ENCODE measurements at regions not wholly inside any gene's neighbourhood (a gene's known extent, or its start where the extent isn't known, plus 50 kb on each side); places are given as distances from the start of the nearest gene placed in this dataset.

GRCh38 chr3:34254285-34254684 lies 455.9 kb downstream of the PDCD6IP start:
- TF ChIP-seq CTCF (optimal IDR thresholded peaks at IDR 0.05 in 1 of 3, IDR thresholded peaks at IDR 0.05 in 1 of 3, conservative IDR thresholded peaks at IDR 0.05 in 1 of 3; ENCODE audit: extremely low read depth in 1 of 3, insufficient read depth in 2 of 3, low read length in 3 of 3): no peak
- no peak for TF ChIP-seq EZH2 (IDR thresholded peaks at IDR 0.05; ENCODE audit: low read length)

All from keratinocyte (primary cell).